ENCODE measurements at regions not wholly inside any gene's neighbourhood (a gene's known extent, or its start where the extent isn't known, plus 50 kb on each side); places are given as distances from the start of the nearest gene placed in this dataset.
A peak's percentile ranks its signal among the peaks of the same experiment; 100 is the strongest.

GRCh38 chr9:99425923-99426842, 204.1 kb downstream of the SEC61B start:
- Histone ChIP-seq H3K4me2 (ENCODE audit: low read length, poor library complexity, severe bottlenecking) (no peak overlapping the region), H3K18ac (ENCODE audit: low read depth in 1 of 2, low read length in 2 of 2) (no peak overlapping the region), H2BK5ac (ENCODE audit: low read depth, low read length, poor library complexity, severe bottlenecking) (no peak overlapping the region), H2AFZ (ENCODE audit: low read depth, low read length) (no peak overlapping the region), H3K4me3 (ENCODE audit: insufficient read depth in 1 of 2, low read depth in 1 of 2, low read length in 2 of 2) (no peak overlapping the region), H3K9ac (ENCODE audit: low read length) (no peak overlapping the region), H3K27ac (ENCODE audit: low read length, poor library complexity, severe bottlenecking) (no peak overlapping the region), H3K36me3 (ENCODE audit: control insufficient read depth in 1 of 2, insufficient read depth in 2 of 2, low read depth in 1 of 2, low read length in 2 of 2) (no peaks in the 10 kb centered on the region), H4K8ac (ENCODE audit: low read length) (no peak overlapping the region), H2BK12ac (ENCODE audit: low read length in 2 of 2) (no peak overlapping the region), H3K27me3 (ENCODE audit: control insufficient read depth in 1 of 2, insufficient read depth in 1 of 2, low read length in 2 of 2) (no peaks in the 10 kb centered on the region), H3K23ac (ENCODE audit: low read length in 2 of 2) (no peak overlapping the region), H2BK15ac (ENCODE audit: low read depth, poor library complexity, severe bottlenecking) (no peak overlapping the region), H3K4ac (ENCODE audit: low read depth in 1 of 2, low read length in 2 of 2) (no peak overlapping the region), H2AK5ac (ENCODE audit: low read length, severe bottlenecking) (no peak overlapping the region), H3K79me1 (replicated peaks; ENCODE audit: low read length, poor library complexity, severe bottlenecking) (no peaks in the 10 kb centered on the region), H3K14ac (ENCODE audit: low read length in 2 of 2) (no peak overlapping the region), H4K91ac (ENCODE audit: low read length) (no peak overlapping the region), H2BK120ac (ENCODE audit: low read depth, low read length) (no peak overlapping the region), H3K9me3 (ENCODE audit: control insufficient read depth, low read length) (no peaks in the 10 kb centered on the region), H3K4me1 (ENCODE audit: control insufficient read depth, insufficient read depth, low read depth, low read length) (no peaks in the 10 kb centered on the region)
- WGBS = 69% methylated on average over 1 of the region's 1 CpG
- DNase-seq = no peak

GRCh38 chr9:99427260-99427659, 205.2 kb downstream of the SEC61B start:
- Histone ChIP-seq H2BK12ac (ENCODE audit: low read length in 2 of 2) (no peak overlapping the region), H3K4me1 (ENCODE audit: control insufficient read depth, insufficient read depth, low read depth, low read length) (no peaks in the 10 kb centered on the region), H3K4me2 (ENCODE audit: low read length, poor library complexity, severe bottlenecking) (no peak overlapping the region), H3K36me3 (ENCODE audit: control insufficient read depth in 1 of 2, insufficient read depth in 2 of 2, low read depth in 1 of 2, low read length in 2 of 2) (no peaks in the 10 kb centered on the region), H4K91ac (ENCODE audit: low read length) (no peak overlapping the region), H2AFZ (ENCODE audit: low read depth, low read length) (no peak overlapping the region), H3K14ac (ENCODE audit: low read length in 2 of 2) (no peak overlapping the region), H2BK15ac (ENCODE audit: low read depth, poor library complexity, severe bottlenecking) (no peak overlapping the region), H3K79me1 (replicated peaks; ENCODE audit: low read length, poor library complexity, severe bottlenecking) (no peaks in the 10 kb centered on the region), H3K27me3 (ENCODE audit: control insufficient read depth in 1 of 2, insufficient read depth in 1 of 2, low read length in 2 of 2) (no peaks in the 10 kb centered on the region), H3K4ac (ENCODE audit: low read depth in 1 of 2, low read length in 2 of 2) (no peak overlapping the region), H2AK5ac (ENCODE audit: low read length, severe bottlenecking) (no peak overlapping the region), H3K9ac (ENCODE audit: low read length) (no peak overlapping the region), H2BK120ac (ENCODE audit: low read depth, low read length) (no peak overlapping the region), H3K18ac (ENCODE audit: low read depth in 1 of 2, low read length in 2 of 2) (no peak overlapping the region), H3K4me3 (ENCODE audit: insufficient read depth in 1 of 2, low read depth in 1 of 2, low read length in 2 of 2) (no peak overlapping the region), H2BK5ac (ENCODE audit: low read depth, low read length, poor library complexity, severe bottlenecking) (no peak overlapping the region), H4K8ac (ENCODE audit: low read length) (no peak overlapping the region), H3K23ac (ENCODE audit: low read length in 2 of 2) (no peak overlapping the region), H3K27ac (ENCODE audit: low read length, poor library complexity, severe bottlenecking) (no peak overlapping the region), H3K9me3 (ENCODE audit: control insufficient read depth, low read length) (no peaks in the 10 kb centered on the region)
- DNase-seq = no peak

- Histone ChIP-seq H3K4ac (ENCODE audit: low read depth in 1 of 2, low read length in 2 of 2) (no peak overlapping the region), H3K27me3 (ENCODE audit: control insufficient read depth in 1 of 2, insufficient read depth in 1 of 2, low read length in 2 of 2) (no peaks in the 10 kb centered on the region), H2BK12ac (ENCODE audit: low read length in 2 of 2) (peak overlapping the region in 1 of 2 experiments; percentile 6), H3K9me3 (ENCODE audit: control insufficient read depth, low read length) (no peaks in the 10 kb centered on the region), H2BK5ac (ENCODE audit: low read depth, low read length, poor library complexity, severe bottlenecking) (no peak overlapping the region), H3K18ac (ENCODE audit: low read depth in 1 of 2, low read length in 2 of 2) (no peak overlapping the region), H3K4me3 (ENCODE audit: insufficient read depth in 1 of 2, low read depth in 1 of 2, low read length in 2 of 2) (no peak overlapping the region), H3K4me1 (ENCODE audit: control insufficient read depth, insufficient read depth, low read depth, low read length) (peaks cover 3% of the 10 kb centered on the region), H4K91ac (ENCODE audit: low read length) (no peak overlapping the region), H3K23ac (ENCODE audit: low read length in 2 of 2) (no peak overlapping the region), H3K27ac (ENCODE audit: low read length, poor library complexity, severe bottlenecking) (no peak overlapping the region), H3K79me1 (replicated peaks; ENCODE audit: low read length, poor library complexity, severe bottlenecking) (no peaks in the 10 kb centered on the region), H4K8ac (ENCODE audit: low read length) (no peak overlapping the region), H3K14ac (ENCODE audit: low read length in 2 of 2) (no peak overlapping the region), H2AFZ (ENCODE audit: low read depth, low read length) (peak overlapping the region; percentile 67), H3K4me2 (ENCODE audit: low read length, poor library complexity, severe bottlenecking) (no peak overlapping the region), H3K9ac (ENCODE audit: low read length) (no peak overlapping the region), H2BK120ac (ENCODE audit: low read depth, low read length) (no peak overlapping the region), H2BK15ac (ENCODE audit: low read depth, poor library complexity, severe bottlenecking) (no peak overlapping the region), H3K36me3 (ENCODE audit: control insufficient read depth in 1 of 2, insufficient read depth in 2 of 2, low read depth in 1 of 2, low read length in 2 of 2) (no peaks in the 10 kb centered on the region), H2AK5ac (ENCODE audit: low read length, severe bottlenecking) (no peak overlapping the region)
- peak; percentile 95 for DNase-seq
- 0% methylated on average over 1 of the region's 2 CpGs for WGBS
These were observed 208.2 kb downstream of the SEC61B start for GRCh38 chr9:99430301-99430700.

- Histone ChIP-seq H2AK5ac (ENCODE audit: low read length, severe bottlenecking) (no peak overlapping the region), H3K79me1 (replicated peaks; ENCODE audit: low read length, poor library complexity, severe bottlenecking) (no peaks in the 10 kb centered on the region), H3K23ac (ENCODE audit: low read length in 2 of 2) (no peak overlapping the region), H3K9ac (ENCODE audit: low read length) (peak overlapping the region; percentile 17), H2BK15ac (ENCODE audit: low read depth, poor library complexity, severe bottlenecking) (no peak overlapping the region), H3K14ac (ENCODE audit: low read length in 2 of 2) (no peak overlapping the region), H2BK12ac (ENCODE audit: low read length in 2 of 2) (no peak overlapping the region), H2AFZ (ENCODE audit: low read depth, low read length) (no peak overlapping the region), H3K27ac (ENCODE audit: low read length, poor library complexity, severe bottlenecking) (no peak overlapping the region), H2BK120ac (ENCODE audit: low read depth, low read length) (no peak overlapping the region), H4K91ac (ENCODE audit: low read length) (no peak overlapping the region), H3K4me2 (ENCODE audit: low read length, poor library complexity, severe bottlenecking) (no peak overlapping the region), H3K9me3 (ENCODE audit: control insufficient read depth, low read length) (no peaks in the 10 kb centered on the region), H3K4ac (ENCODE audit: low read depth in 1 of 2, low read length in 2 of 2) (no peak overlapping the region), H3K18ac (ENCODE audit: low read depth in 1 of 2, low read length in 2 of 2) (no peak overlapping the region), H3K36me3 (ENCODE audit: control insufficient read depth in 1 of 2, insufficient read depth in 2 of 2, low read depth in 1 of 2, low read length in 2 of 2) (no peaks in the 10 kb centered on the region), H3K27me3 (ENCODE audit: control insufficient read depth in 1 of 2, insufficient read depth in 1 of 2, low read length in 2 of 2) (no peaks in the 10 kb centered on the region), H2BK5ac (ENCODE audit: low read depth, low read length, poor library complexity, severe bottlenecking) (no peak overlapping the region), H4K8ac (ENCODE audit: low read length) (no peak overlapping the region), H3K4me1 (ENCODE audit: control insufficient read depth, insufficient read depth, low read depth, low read length) (peaks cover 3% of the 10 kb centered on the region), H3K4me3 (ENCODE audit: insufficient read depth in 1 of 2, low read depth in 1 of 2, low read length in 2 of 2) (no peak overlapping the region)
- DNase-seq = peak; percentile 60
- 100% methylated on average over 1 of the region's 1 CpG for WGBS
These were observed 209.0 kb downstream of the SEC61B start for GRCh38 chr9:99431103-99431502.

Data from mesenchymal stem cell (in vitro differentiated cells and primary cell).